Right lobe of liver (tissue), 4 donors: ENCODE measurements at regions not wholly inside any gene's neighbourhood (a gene's known extent, or its start where the extent isn't known, plus 50 kb on each side); places are given as distances from the start of the nearest gene placed in this dataset.

Experiments
- CTCF ChIP-seq, 4 donors: fragments of 200-600 bp in 3 of 4; fragments of 450-650 bp in 1 of 4; IDR thresholded peaks; one replicate each; pipeline versions ENCODE4 v1.5.1 to v1.8.0; 2016 to 2022; ENCODE audit warnings: antibody characterized with exemption in 4 of 4, mild to moderate bottlenecking in 2 of 4
- POLR2A ChIP-seq: fragments of 450-650 bp; IDR thresholded peaks from one replicate; pipeline ENCODE4 v1.6.1; 2017; ENCODE audit warnings: antibody characterized with exemption, mild to moderate bottlenecking
- donor health status: DM: no; HTN: no; CAD: no.
- donor health status: DM: no; HTN: no; CAD: no.
- donor health status: DM: no; HTN: yes; CAD: no.

GRCh38 chr12:14307004-14307403 lies 58.5 kb upstream of the ATF7IP start:
- TF ChIP-seq POLR2A (no peak), CTCF (IDR thresholded peaks at IDR 0.05) (no peak)
